SK-N-MC (cell line): ENCODE measurements at regions not wholly inside any gene's neighbourhood (a gene's known extent, or its start where the extent isn't known, plus 50 kb on each side); places are given as distances from the start of the nearest gene placed in this dataset.

Experiments used
- DNase-seq: peaks from one replicate; pipeline ENCODE4 v3.0.0-alpha.2; 2011; ENCODE audit warnings: low read depth, low spot score
- H3K27ac ChIP-seq: fragments of 200-600 bp; sonication (generic); 2 replicates; pipeline ENCODE4 v1.5.1; 2016; ENCODE audit warnings: mixed run types
- H3K36me3 ChIP-seq: fragments of 200-600 bp; sonication (generic); 2 replicates; pipeline ENCODE4 v1.6.1; 2017; ENCODE audit warnings: antibody characterized with exemption, low read length, mixed read lengths; ENCODE audit not compliant: insufficient read depth
- H3K4me3 ChIP-seq: fragments of 200-600 bp; sonication (generic); 2 replicates; pipeline ENCODE4 v1.5.1; 2016
- H3K9ac ChIP-seq: fragments of 200-600 bp; sonication (generic); 2 replicates; pipeline ENCODE4 v1.8.0; 2017; ENCODE audit warnings: mixed run types, mixed read lengths; ENCODE audit not compliant: insufficient read length
- H3K9me3 ChIP-seq: fragments of 200-600 bp; sonication (generic); 2 replicates; pipeline ENCODE4 v1.6.1; 2017; ENCODE audit warnings: low read depth, mild to moderate bottlenecking, antibody characterized with exemption, low read length, moderate library complexity, mixed read lengths
- EZH2 ChIP-seq: fragments of 200-600 bp; sonication (generic); IDR thresholded peaks from one replicate; pipeline ENCODE4 v1.6.1; 2017; ENCODE audit warnings: antibody characterized with exemption
- FOXP2 ChIP-seq: optimal IDR thresholded peaks from 2 replicates; pipeline ENCODE3; 2011; ENCODE audit warnings: mild to moderate bottlenecking, moderate library complexity; ENCODE audit not compliant: insufficient read depth; ENCODE audit errors: extremely low read length, control extremely low read depth
- POLR2AphosphoS5 ChIP-seq: IDR thresholded peaks from 2 replicates; pipeline ENCODE4 v1.6.1; 2012; ENCODE audit warnings: mild to moderate bottlenecking, low read depth, low read length, borderline replicate concordance

DNA sequence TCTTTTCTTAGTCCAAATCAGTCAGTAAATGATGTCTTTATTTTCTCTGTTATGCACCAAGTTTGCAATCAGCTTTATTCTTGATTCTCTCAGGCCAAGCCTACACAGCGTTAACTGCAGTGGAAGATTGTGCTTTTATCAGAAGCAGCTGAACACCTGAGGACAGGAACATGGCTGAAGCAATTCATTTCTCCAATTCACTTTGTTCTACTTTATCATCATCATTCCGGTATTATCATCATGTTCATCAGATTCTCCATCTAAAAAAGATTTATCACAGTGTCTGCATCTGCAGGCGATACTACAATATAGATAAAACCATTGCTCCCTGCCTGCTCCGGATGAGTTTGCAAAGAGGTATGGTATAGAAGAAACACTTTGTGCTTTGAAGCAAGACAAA, 68.1 kb upstream of the STMND1 start:
- no peak overlapping the region for H3K9ac ChIP-seq
- H3K27ac ChIP-seq: no peak overlapping the region
- no peaks in the 10 kb centered on the region for H3K36me3 ChIP-seq
- TF ChIP-seq POLR2AphosphoS5: no peak
- no peak for TF ChIP-seq FOXP2
- TF ChIP-seq EZH2: no peak
- H3K4me3 ChIP-seq: no peak overlapping the region
- no peak for DNase-seq
- H3K9me3 ChIP-seq: no peaks in the 10 kb centered on the region

DNA sequence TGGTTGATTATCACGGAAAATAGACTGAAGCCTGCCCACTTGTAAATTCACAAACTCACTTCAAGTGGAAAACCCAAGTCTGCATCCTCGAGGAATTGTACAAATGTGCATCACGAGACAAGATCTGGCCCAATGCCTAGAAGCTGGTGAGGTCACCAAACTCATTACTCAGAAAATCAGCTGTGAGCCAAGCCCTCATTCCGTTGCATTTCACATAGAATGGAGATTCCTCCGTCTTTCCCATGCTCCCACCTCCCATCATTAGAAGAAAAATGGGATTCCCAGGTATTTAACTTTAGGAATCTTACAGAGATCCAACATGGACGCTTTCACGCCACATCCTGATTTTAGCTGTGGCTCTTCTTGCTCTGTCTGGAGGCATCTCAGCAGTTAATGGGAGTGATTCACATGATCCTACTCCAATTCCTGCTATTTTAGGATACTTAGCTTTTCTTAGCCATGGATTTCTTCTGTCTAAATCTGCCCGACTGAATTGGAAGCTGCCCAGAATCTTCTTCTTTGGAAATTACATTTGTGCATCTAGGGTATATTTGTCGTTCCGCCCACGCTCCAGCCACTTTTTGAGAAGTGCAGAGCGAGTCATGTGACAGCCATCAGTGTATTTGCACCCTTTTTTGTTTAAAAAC, 68.7 kb upstream of the STMND1 start:
- Histone ChIP-seq H3K27ac (peak overlapping the region; percentile 32; the same call in 1 of the 2 replicates), H3K36me3 (no peaks in the 10 kb centered on the region), H3K9ac (no peak overlapping the region), H3K9me3 (no peaks in the 10 kb centered on the region), H3K4me3 (peak overlapping the region; percentile 24; the same call in 1 of the 2 replicates)
- DNase-seq: peak; percentile 65
- TF ChIP-seq EZH2: no peak
- no peak for TF ChIP-seq POLR2AphosphoS5
- no peak for TF ChIP-seq FOXP2

DNA sequence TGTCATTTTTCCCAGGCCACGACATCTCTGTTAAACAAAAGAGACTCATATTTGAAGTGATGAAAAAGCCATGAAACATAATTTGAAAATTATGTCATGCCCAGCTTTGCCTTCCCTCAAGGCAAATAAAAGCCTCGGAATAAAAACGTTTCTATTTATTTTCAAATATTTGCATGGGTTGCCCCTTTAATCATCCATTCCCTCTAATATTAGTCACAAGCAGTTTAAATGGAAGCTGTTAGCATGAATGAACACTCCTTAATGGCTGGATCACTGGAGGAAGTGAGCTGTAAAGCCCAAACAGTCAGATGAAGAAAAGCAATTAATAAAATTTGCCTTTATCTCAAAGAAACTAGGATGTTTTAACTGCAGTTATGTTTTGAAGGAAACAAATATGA, 69.3 kb upstream of the STMND1 start:
- H3K27ac ChIP-seq: peak overlapping the region; percentile 32; the same call in 1 of the 2 replicates
- H3K9me3 ChIP-seq: no peaks in the 10 kb centered on the region
- TF ChIP-seq FOXP2 (no peak), POLR2AphosphoS5 (no peak), EZH2 (no peak)
- H3K36me3 ChIP-seq: no peaks in the 10 kb centered on the region
- no peak for DNase-seq
- peak overlapping the region; percentile 24; the same call in 1 of the 2 replicates for H3K4me3 ChIP-seq
- no peak overlapping the region for H3K9ac ChIP-seq

DNA sequence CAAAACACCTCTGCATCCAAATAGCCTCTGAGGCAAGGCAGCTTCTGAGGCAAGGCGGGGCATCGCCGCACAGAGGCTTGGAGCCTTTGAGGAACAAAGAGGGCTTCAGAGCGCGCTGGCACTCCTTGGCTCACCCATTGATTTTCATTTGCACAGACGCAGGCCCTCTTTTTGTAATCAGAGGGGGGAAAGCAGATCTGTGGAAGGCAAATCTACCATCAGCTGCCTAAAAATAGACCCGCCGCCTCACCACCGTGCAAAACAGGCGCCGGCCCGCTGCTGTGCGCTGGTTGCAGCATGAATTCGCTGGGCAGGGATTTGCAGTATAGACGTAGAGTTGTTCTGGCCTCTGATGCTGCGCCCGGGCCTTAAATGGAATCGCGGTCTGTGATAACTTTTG, 69.9 kb upstream of the STMND1 start:
- Histone ChIP-seq H3K4me3 (no peak overlapping the region), H3K9me3 (no peaks in the 10 kb centered on the region), H3K27ac (no peak overlapping the region), H3K36me3 (no peaks in the 10 kb centered on the region), H3K9ac (no peak overlapping the region)
- TF ChIP-seq FOXP2: no peak
- TF ChIP-seq POLR2AphosphoS5: no peak
- no peak for TF ChIP-seq EZH2
- no peak for DNase-seq

DNA sequence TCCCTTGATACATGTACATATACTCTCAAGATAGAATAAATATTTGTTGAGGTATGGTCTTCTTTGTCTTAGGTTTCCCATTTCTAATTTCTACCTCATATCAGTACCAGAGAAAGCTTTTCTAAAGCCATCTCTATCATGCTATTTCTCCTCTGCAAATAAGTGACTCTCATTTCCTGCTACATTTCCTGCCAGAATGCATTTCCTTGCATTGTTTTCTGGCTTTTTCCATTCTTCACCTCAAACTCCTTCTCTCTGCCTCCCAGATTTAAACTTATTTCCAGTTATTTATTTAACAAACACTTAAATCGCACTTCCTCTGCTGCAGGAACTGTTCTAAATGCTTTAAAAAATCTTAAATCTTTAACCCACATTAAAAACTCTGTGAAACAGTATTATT, 74.4 kb upstream of the STMND1 start:
- TF ChIP-seq POLR2AphosphoS5 (no peak), EZH2 (no peak), FOXP2 (no peak)
- H3K27ac ChIP-seq: no peak overlapping the region
- DNase-seq: no peak
- no peaks in the 10 kb centered on the region for H3K36me3 ChIP-seq
- H3K4me3 ChIP-seq: no peak overlapping the region
- no peaks in the 10 kb centered on the region for H3K9me3 ChIP-seq
- H3K9ac ChIP-seq: no peak overlapping the region

DNA sequence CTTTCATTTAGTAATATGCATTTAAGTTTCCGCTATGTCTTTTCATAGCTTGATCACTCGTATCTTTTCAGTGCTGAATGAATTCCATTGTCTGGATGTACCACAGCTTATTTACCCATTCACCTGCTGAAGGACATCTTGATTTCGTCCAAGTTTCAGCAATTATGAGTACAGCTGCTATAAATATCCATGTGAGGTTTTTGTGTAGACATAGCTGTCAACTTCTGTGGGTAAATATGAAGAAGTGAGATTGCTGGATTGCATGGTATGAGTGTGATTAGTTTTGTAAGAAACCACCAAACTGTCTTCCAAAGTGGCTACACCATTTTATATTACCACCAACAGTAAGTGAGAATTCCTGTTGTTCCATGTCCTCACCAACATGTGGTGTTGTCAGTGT, 79.2 kb upstream of the STMND1 start:
- no peak for DNase-seq
- no peak overlapping the region for H3K9ac ChIP-seq
- no peak overlapping the region for H3K4me3 ChIP-seq
- TF ChIP-seq POLR2AphosphoS5: no peak
- no peak for TF ChIP-seq EZH2
- H3K27ac ChIP-seq: no peak overlapping the region
- H3K9me3 ChIP-seq: no peaks in the 10 kb centered on the region
- H3K36me3 ChIP-seq: no peaks in the 10 kb centered on the region

DNA sequence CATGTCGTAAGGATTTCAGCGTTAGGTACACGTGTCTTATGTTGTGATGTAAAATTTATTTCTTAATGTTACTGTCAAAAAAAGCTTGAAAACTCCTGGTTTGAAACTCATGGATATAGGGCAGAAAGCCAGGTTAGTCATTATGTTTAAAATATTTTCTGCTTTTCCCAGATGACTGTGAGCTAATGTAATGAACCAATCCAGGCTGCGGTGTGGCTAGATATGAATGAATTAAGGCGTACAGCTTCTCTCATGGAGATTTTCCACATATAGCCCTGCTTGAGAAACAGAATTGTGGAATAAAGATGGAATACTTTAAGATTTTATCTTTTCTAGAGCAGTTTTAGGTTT, 80.3 kb upstream of the STMND1 start:
- no peak overlapping the region for H3K27ac ChIP-seq
- H3K4me3 ChIP-seq: no peak overlapping the region
- DNase-seq: no peak
- no peaks in the 10 kb centered on the region for H3K36me3 ChIP-seq
- H3K9me3 ChIP-seq: no peaks in the 10 kb centered on the region
- TF ChIP-seq EZH2 (no peak), FOXP2 (no peak), POLR2AphosphoS5 (no peak)
- H3K9ac ChIP-seq: no peak overlapping the region

DNA sequence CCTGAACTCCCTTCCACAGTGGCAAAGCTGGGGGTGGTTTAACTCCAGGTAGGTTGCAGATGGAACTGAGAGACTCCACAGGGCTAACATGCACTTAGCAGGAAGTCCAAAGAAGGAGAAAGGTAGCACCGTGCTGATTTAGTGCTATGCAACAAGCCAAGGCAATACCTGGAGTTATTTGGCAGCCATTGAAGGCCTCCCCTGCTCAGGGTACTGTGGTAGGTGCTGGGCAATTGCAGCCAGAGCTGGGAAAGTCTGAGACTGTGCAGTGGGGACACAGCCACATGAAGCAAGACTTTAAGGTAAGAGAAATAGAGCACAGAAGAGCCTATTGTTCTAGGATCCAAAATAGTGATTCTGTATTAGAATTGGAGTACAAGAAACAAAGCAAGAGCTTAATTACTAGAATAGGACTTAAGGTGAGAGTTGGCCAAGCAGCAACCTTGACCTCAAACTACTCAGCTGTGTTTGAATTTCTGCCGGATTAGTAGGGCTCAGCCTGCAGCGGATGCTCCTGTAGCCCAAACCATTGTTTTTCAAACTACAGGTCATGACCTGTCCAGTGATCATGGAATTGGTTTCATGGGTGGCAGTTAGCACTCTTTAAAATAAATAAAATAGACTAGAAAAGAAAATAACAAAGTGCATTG, 80.8 kb upstream of the STMND1 start:
- no peak overlapping the region for H3K27ac ChIP-seq
- DNase-seq: no peak
- H3K9ac ChIP-seq: no peak overlapping the region
- no peaks in the 10 kb centered on the region for H3K9me3 ChIP-seq
- H3K36me3 ChIP-seq: no peaks in the 10 kb centered on the region
- no peak overlapping the region for H3K4me3 ChIP-seq
- TF ChIP-seq POLR2AphosphoS5: no peak
- no peak for TF ChIP-seq FOXP2
- TF ChIP-seq EZH2: no peak

DNA sequence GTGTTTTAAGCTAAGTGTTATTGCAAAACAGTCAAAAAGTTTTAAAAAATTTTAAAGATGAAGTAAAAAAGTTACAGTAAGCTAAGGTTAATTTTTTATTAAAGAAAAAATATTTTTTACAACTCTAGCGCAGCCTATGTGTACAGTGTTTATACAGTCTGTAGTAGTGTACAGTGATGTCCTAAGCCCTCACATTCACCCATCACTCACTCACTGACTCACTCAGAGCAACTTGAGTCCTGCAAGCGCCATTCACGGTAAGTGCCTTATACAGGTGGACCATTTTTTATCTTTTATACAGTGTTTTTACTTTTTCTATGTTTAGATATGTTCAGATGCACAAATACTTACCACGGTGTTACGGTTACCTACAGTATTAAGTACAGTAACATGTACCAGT, 83.4 kb upstream of the STMND1 start:
- no peak overlapping the region for H3K27ac ChIP-seq
- H3K4me3 ChIP-seq: no peak overlapping the region
- H3K9ac ChIP-seq: no peak overlapping the region
- H3K36me3 ChIP-seq: no peaks in the 10 kb centered on the region
- no peak for TF ChIP-seq FOXP2
- TF ChIP-seq EZH2: no peak
- TF ChIP-seq POLR2AphosphoS5: no peak
- no peak for DNase-seq
- H3K9me3 ChIP-seq: no peaks in the 10 kb centered on the region
